Brain microvascular endothelial cell (primary cell): ENCODE measurements at regions not wholly inside any gene's neighbourhood (a gene's known extent, or its start where the extent isn't known, plus 50 kb on each side); places are given as distances from the start of the nearest gene placed in this dataset.

Experiments
- DNase-seq: peaks from one replicate; pipeline ENCODE4 v3.0.0-alpha.2; 2020
- H3K27ac ChIP-seq: fragments of 250-450 bp; sonication (Bioruptor Pico); 2 replicates; pipeline ENCODE4 v1.5.1; 2020; ENCODE audit warnings: mild to moderate bottlenecking, moderate library complexity
- H3K27me3 ChIP-seq: fragments of 250-450 bp; sonication (Bioruptor Pico); replicated peaks from 2 replicates; pipeline ENCODE4 v1.5.1; 2020; ENCODE audit warnings: mild to moderate bottlenecking
- H3K36me3 ChIP-seq: fragments of 250-450 bp; sonication (Bioruptor Pico); replicated peaks from 2 replicates; pipeline ENCODE4 v1.5.1; 2020; ENCODE audit warnings: mild to moderate bottlenecking
- H3K4me3 ChIP-seq: 2 replicates; pipeline ENCODE4 v1.5.1; 2011; ENCODE audit warnings: low read depth, mild to moderate bottlenecking, control low read depth, low read length, moderate library complexity
- in situ Hi-C: cut with HindIII; loops from 2 replicates; pipeline ENCODE4 v1.10.0; 2017; ENCODE audit warnings: low sequenced_read_pairs, low pct_ligation_motif_present
- TF ChIP-seq, protein P1 (sequence below): IDR thresholded peaks from 2 replicates; pipeline ENCODE4 v1.5.1; 2011; ENCODE audit warnings: low read depth, mild to moderate bottlenecking, moderate library complexity, low read length, control low read depth, inconsistent platforms; ENCODE audit errors: missing control alignments

- DNase-seq = no peak
- in situ Hi-C loops = no loop called here
- Histone ChIP-seq H3K36me3 (no peaks in the 10 kb centered on the region), H3K27me3 (no peaks in the 10 kb centered on the region), H3K4me3 (no peak overlapping the region), H3K27ac (no peak overlapping the region)
- TF ChIP-seq, protein P1, sequence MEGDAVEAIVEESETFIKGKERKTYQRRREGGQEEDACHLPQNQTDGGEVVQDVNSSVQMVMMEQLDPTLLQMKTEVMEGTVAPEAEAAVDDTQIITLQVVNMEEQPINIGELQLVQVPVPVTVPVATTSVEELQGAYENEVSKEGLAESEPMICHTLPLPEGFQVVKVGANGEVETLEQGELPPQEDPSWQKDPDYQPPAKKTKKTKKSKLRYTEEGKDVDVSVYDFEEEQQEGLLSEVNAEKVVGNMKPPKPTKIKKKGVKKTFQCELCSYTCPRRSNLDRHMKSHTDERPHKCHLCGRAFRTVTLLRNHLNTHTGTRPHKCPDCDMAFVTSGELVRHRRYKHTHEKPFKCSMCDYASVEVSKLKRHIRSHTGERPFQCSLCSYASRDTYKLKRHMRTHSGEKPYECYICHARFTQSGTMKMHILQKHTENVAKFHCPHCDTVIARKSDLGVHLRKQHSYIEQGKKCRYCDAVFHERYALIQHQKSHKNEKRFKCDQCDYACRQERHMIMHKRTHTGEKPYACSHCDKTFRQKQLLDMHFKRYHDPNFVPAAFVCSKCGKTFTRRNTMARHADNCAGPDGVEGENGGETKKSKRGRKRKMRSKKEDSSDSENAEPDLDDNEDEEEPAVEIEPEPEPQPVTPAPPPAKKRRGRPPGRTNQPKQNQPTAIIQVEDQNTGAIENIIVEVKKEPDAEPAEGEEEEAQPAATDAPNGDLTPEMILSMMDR = no peak
Observed at GRCh38 chr18:38458698-38459097, 893.1 kb upstream of the CELF4 start.

DNA sequence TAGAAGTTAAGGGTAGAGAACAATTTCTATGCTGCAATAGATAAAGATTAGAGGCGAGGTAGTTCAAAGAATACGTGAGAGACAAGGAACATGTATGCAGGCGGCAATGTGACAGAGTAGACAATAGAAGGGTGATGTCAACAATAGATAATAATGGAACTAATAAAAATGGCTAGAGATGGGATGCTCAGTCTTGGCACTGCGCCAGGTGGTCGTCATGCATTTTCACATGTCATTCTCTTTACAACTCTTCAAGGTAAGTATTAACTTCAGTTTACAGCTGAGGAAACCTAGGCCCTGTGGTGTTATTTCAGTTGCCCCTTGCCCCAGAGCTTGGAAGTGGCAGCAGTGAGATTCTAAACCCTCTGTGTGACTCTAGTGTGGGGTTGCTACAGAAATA is 890.7 kb upstream of the CELF4 start:
- Histone ChIP-seq H3K4me3 (no peak overlapping the region), H3K27ac (no peak overlapping the region), H3K27me3 (no peaks in the 10 kb centered on the region), H3K36me3 (no peaks in the 10 kb centered on the region)
- TF ChIP-seq, protein P1 = no peak
- no peak for DNase-seq
- in situ Hi-C loops = no loop called here

GRCh38 chr18:38454764-38455469 is 889.3 kb upstream of the CELF4 start:
- no peaks in the 10 kb centered on the region for H3K27me3 ChIP-seq
- no peak overlapping the region for H3K27ac ChIP-seq
- no peak overlapping the region for H3K4me3 ChIP-seq
- TF ChIP-seq, protein P1 = no peak
- DNase-seq = no peak
- in situ Hi-C loops = no loop called here
- H3K36me3 ChIP-seq = no peaks in the 10 kb centered on the region

DNA sequence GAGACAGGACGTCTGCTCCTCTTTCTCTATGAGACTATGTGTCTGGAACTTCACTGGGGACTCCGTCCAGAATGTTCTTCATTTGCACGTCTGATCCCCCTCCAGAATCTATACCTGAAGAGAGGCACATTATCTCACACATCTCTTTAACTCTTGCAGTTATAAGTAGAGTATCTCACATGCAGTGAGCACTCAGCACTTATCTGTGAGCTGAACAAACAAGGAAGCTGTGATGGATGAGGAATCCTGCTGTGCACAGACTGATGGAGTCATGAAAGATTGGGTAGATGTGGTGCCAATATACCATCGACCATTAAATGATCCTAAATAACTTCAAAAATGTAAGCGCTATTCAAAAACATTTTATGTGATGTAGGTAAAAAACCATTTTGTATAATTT is 888.3 kb upstream of the CELF4 start:
- H3K4me3 ChIP-seq = no peak overlapping the region
- TF ChIP-seq, protein P1 = no peak
- in situ Hi-C loops = no loop called here
- no peaks in the 10 kb centered on the region for H3K36me3 ChIP-seq
- DNase-seq = no peak
- H3K27ac ChIP-seq = no peak overlapping the region
- H3K27me3 ChIP-seq = no peaks in the 10 kb centered on the region

DNA sequence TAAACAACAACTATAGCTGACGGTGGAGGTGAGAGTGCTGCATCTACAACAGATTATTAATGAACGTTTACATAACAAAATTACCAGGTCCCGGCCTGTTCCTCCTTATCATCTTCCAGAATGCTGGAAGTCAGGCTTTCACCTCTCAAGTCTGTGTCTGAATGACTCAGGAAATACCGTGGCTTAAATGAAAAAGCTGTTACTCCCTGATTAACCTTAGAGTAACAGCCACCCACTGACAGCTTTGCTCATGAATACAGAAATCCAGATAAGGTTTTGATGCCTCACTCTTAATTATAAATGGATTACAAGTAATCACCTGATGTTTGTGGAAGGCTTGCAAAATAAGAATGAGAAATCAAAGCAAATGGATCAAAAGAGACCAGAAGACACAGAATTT is 885.3 kb upstream of the CELF4 start:
- Histone ChIP-seq H3K4me3 (no peak overlapping the region), H3K36me3 (no peaks in the 10 kb centered on the region), H3K27me3 (no peaks in the 10 kb centered on the region), H3K27ac (no peak overlapping the region)
- DNase-seq = no peak
- TF ChIP-seq, protein P1 = no peak
- in situ Hi-C loops = no loop called here

GRCh38 chr18:38445804-38446145 is 880.2 kb upstream of the CELF4 start:
- Histone ChIP-seq H3K4me3 (no peak overlapping the region), H3K27me3 (no peaks in the 10 kb centered on the region), H3K27ac (no peak overlapping the region), H3K36me3 (no peaks in the 10 kb centered on the region)
- DNase-seq = no peak
- TF ChIP-seq, protein P1 = no peak
- in situ Hi-C loops = no loop called here
